Liver (tissue), 8 donors: ENCODE measurements at regions not wholly inside any gene's neighbourhood (a gene's known extent, or its start where the extent isn't known, plus 50 kb on each side); places are given as distances from the start of the nearest gene placed in this dataset.

ENCODE experiments used
- DNase-seq: peaks from one replicate; pipeline ENCODE4 v3.0.0-alpha.2; 2017; ENCODE audit warnings: low spot score
- H3K27ac ChIP-seq, 2 donors: one replicate each; pipeline ENCODE4 v1.7.0; 2013; ENCODE audit warnings: inconsistent platforms in 2 of 2, low read length in 2 of 2, control low read depth in 1 of 2, low read depth in 1 of 2, mild to moderate bottlenecking in 1 of 2
- H3K27me3 ChIP-seq, 4 donors: one replicate each; pipeline versions ENCODE4 v1.6.1 to v1.7.0; 2013; ENCODE audit warnings: low read length in 3 of 4, inconsistent platforms in 1 of 4, mild to moderate bottlenecking in 1 of 4, moderate library complexity in 1 of 4; ENCODE audit not compliant: control insufficient read depth in 4 of 4, insufficient read depth in 4 of 4
- H3K36me3 ChIP-seq, 4 donors: one replicate each; pipeline versions ENCODE4 v1.6.1 to v1.7.0; 2013; ENCODE audit warnings: low read length in 3 of 4, mild to moderate bottlenecking in 3 of 4, low read depth in 1 of 4, moderate library complexity in 1 of 4; ENCODE audit not compliant: control insufficient read depth in 4 of 4, insufficient read depth in 3 of 4
- H3K4me1 ChIP-seq, 4 donors: one replicate each; pipeline versions ENCODE4 v1.6.1 to v1.7.0; 2013; ENCODE audit warnings: low read length in 3 of 4, mild to moderate bottlenecking in 3 of 4, moderate library complexity in 1 of 4; ENCODE audit not compliant: control insufficient read depth in 4 of 4, insufficient read depth in 4 of 4
- H3K4me3 ChIP-seq, 3 donors: one replicate each; pipeline versions ENCODE4 v1.6.1 to v1.7.0; 2013; ENCODE audit warnings: low read length in 3 of 3, control low read depth in 1 of 3, low read depth in 1 of 3, mild to moderate bottlenecking in 1 of 3
- H3K9ac ChIP-seq, 2 donors: one replicate each; pipeline ENCODE4 v1.7.0; 2013; ENCODE audit warnings: low read length in 2 of 2, mild to moderate bottlenecking in 2 of 2, moderate library complexity in 2 of 2, control low read depth in 1 of 2, low read depth in 1 of 2
- H3K9me3 ChIP-seq, 4 donors: one replicate each; pipeline versions ENCODE4 v1.6.1 to v1.7.0; 2013; ENCODE audit warnings: low read length in 3 of 4; ENCODE audit not compliant: control insufficient read depth in 4 of 4
- CTCF ChIP-seq: fragments of 150-350 bp; IDR thresholded peaks from 2 replicates; pipeline ENCODE4 v1.5.1; 2017; ENCODE audit warnings: improper control_type of control experiment, low read depth, low read length; ENCODE audit not compliant: missing input control
- EGR1 ChIP-seq, 2 donors: IDR thresholded peaks; 2 replicates each; pipeline ENCODE4 v1.6.1; 2016 to 2018; ENCODE audit warnings: antibody characterized with exemption in 2 of 2, low read depth in 2 of 2
- FOXA1 ChIP-seq: IDR thresholded peaks from 2 replicates; pipeline ENCODE4 v1.6.1; 2016; ENCODE audit warnings: antibody characterized with exemption
- FOXA2 ChIP-seq: IDR thresholded peaks from 2 replicates; pipeline ENCODE4 v1.6.1; 2016; ENCODE audit warnings: antibody characterized with exemption
- GABPA ChIP-seq, 2 donors: IDR thresholded peaks in 1 of 2; conservative IDR thresholded peaks in 1 of 2; 2 replicates each; pipeline ENCODE4 v1.6.1; 2016; ENCODE audit warnings: antibody characterized with exemption in 2 of 2, mild to moderate bottlenecking in 1 of 2, moderate library complexity in 1 of 2
- HNF4G ChIP-seq: IDR thresholded peaks from 2 replicates; pipeline ENCODE4 v1.6.1; 2016; ENCODE audit warnings: antibody characterized with exemption
- JUND ChIP-seq, 2 donors: IDR thresholded peaks; 2 replicates each; pipeline ENCODE4 v1.6.1; 2016; ENCODE audit warnings: antibody characterized with exemption in 2 of 2
- MAX ChIP-seq: IDR thresholded peaks from 2 replicates; pipeline ENCODE4 v1.6.1; 2016; ENCODE audit warnings: antibody characterized with exemption
- NR2F2 ChIP-seq: IDR thresholded peaks from 2 replicates; pipeline ENCODE4 v1.6.1; 2016; ENCODE audit warnings: antibody characterized with exemption
- RAD21 ChIP-seq, 2 donors: IDR thresholded peaks; 2 replicates each; pipeline ENCODE4 v1.6.1; 2016; ENCODE audit warnings: antibody characterized with exemption in 2 of 2, mild to moderate bottlenecking in 2 of 2
- REST ChIP-seq: IDR thresholded peaks from 2 replicates; pipeline ENCODE4 v1.6.1; 2016; ENCODE audit warnings: antibody characterized with exemption, mild to moderate bottlenecking
- RXRA ChIP-seq, 2 donors: IDR thresholded peaks; 2 replicates each; pipeline ENCODE4 v1.6.1; 2017 to 2018; ENCODE audit warnings: antibody characterized with exemption in 2 of 2, mild to moderate bottlenecking in 1 of 2
- SP1 ChIP-seq: IDR thresholded peaks from 2 replicates; pipeline ENCODE4 v1.6.1; 2018; ENCODE audit warnings: antibody characterized with exemption, mild to moderate bottlenecking
- TAF1 ChIP-seq: conservative IDR thresholded peaks from 2 replicates; pipeline ENCODE4 v1.6.1; 2016; ENCODE audit warnings: antibody characterized with exemption, mild to moderate bottlenecking
- YY1 ChIP-seq: IDR thresholded peaks from 2 replicates; pipeline ENCODE4 v1.6.1; 2016; ENCODE audit warnings: antibody characterized with exemption, mild to moderate bottlenecking
- WGBS: extraction: QIAGEN DNeasy Blood & Tissue Kit; methylation state at CpG from one replicate; pipeline ENCODE4 v1.1.7; 2013; 5-methylcytosine and 5-hydroxymethylcytosine counted together
- TF ChIP-seq, protein P1 (sequence below): IDR thresholded peaks from 2 replicates; pipeline ENCODE4 v1.6.1; 2016; ENCODE audit warnings: antibody characterized with exemption
- TF ChIP-seq, protein P2 (sequence below): IDR thresholded peaks from 2 replicates; pipeline ENCODE4 v1.6.1; 2016; ENCODE audit warnings: antibody characterized with exemption
- donor health status: healthy.
- donor health status: healthy.
- donor health status: healthy.
- donor health status: healthy.
- donor health status: healthy.

DNA sequence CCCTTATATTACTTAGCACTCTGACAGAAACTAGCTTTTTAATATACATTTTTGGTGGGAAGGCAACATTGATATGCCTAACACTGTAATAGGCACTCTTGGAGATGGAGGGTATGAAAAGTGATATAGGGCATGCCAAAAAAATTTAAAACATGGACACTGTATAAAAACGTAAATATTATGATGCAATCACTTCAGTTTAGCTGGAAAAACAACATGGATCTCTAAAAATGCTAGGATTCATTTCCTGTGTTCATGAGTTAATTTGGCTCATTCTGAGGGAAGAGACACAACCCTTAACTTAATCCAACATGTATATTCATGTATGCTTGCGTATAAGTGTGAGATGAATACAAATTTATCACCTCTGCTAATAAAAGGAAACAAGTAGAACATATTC, 157.3 kb upstream of the TFAP2D start:
- H3K36me3 ChIP-seq = no peaks in the 10 kb centered on the region
- no peaks in the 10 kb centered on the region for H3K9me3 ChIP-seq
- no peak overlapping the region for H3K27ac ChIP-seq
- DNase-seq = no peak
- no peak overlapping the region for H3K9ac ChIP-seq
- no peaks in the 10 kb centered on the region for H3K4me1 ChIP-seq
- WGBS = 49% methylated on average over 2 of the region's 2 CpGs
- no peak overlapping the region for H3K4me3 ChIP-seq
- peaks cover 0 to 2% (median 0%) of the 10 kb centered on the region in 4 donors for H3K27me3 ChIP-seq
- TF ChIP-seq REST (no peak), RAD21 (IDR thresholded peaks at IDR 0.05) (no peak), EGR1 (IDR thresholded peaks at IDR 0.05; ENCODE audit: low read depth in 2 of 2) (no peak), CTCF (no peak), RXRA (IDR thresholded peaks at IDR 0.05) (no peak), YY1 (no peak), GABPA (IDR thresholded peaks at IDR 0.05 in 1 of 2, conservative IDR thresholded peaks at IDR 0.05 in 1 of 2) (no peak), TAF1 (no peak), SP1 (no peak), JUND (IDR thresholded peaks at IDR 0.05) (no peak), HNF4G (no peak), MAX (no peak), FOXA1 (no peak), FOXA2 (no peak)
- TF ChIP-seq, protein P1, sequence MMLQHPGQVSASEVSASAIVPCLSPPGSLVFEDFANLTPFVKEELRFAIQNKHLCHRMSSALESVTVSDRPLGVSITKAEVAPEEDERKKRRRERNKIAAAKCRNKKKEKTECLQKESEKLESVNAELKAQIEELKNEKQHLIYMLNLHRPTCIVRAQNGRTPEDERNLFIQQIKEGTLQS = no peak
- TF ChIP-seq, protein P2, sequence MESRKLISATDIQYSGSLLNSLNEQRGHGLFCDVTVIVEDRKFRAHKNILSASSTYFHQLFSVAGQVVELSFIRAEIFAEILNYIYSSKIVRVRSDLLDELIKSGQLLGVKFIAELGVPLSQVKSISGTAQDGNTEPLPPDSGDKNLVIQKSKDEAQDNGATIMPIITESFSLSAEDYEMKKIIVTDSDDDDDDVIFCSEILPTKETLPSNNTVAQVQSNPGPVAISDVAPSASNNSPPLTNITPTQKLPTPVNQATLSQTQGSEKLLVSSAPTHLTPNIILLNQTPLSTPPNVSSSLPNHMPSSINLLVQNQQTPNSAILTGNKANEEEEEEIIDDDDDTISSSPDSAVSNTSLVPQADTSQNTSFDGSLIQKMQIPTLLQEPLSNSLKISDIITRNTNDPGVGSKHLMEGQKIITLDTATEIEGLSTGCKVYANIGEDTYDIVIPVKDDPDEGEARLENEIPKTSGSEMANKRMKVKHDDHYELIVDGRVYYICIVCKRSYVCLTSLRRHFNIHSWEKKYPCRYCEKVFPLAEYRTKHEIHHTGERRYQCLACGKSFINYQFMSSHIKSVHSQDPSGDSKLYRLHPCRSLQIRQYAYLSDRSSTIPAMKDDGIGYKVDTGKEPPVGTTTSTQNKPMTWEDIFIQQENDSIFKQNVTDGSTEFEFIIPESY = no peak

DNA sequence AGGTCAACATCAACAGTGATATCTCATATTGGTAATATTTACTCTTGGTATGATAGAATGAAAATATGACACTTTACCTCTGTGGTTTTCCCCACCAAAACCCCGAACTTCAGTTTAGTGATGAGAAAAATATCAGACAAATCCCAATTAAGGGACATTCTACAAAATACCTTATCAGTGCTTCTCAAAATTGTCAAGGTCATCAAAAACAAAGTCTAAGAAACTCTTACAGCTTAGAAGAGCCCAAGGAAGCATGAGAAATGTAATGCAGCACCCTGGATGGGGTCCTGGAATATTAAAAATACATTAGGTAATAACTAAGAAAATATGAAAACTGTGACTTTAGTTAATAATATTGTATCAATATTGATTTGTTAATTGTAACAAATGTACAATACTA, 148.3 kb upstream of the TFAP2D start:
- Histone ChIP-seq H3K9me3 (no peaks in the 10 kb centered on the region), H3K27me3 (peaks cover 0 to under 1% (median 0%) of the 10 kb centered on the region in 4 donors), H3K4me1 (no peaks in the 10 kb centered on the region), H3K36me3 (no peaks in the 10 kb centered on the region), H3K27ac (no peak overlapping the region), H3K9ac (no peak overlapping the region), H3K4me3 (no peak overlapping the region)
- no peak for DNase-seq
- 83% methylated on average over 1 of the region's 1 CpG for WGBS
- TF ChIP-seq SP1 = no peak
- TF ChIP-seq FOXA2 = no peak
- no peak for TF ChIP-seq HNF4G
- no peak for TF ChIP-seq NR2F2
- no peak for TF ChIP-seq RAD21 (IDR thresholded peaks at IDR 0.05)
- TF ChIP-seq, protein P2 = no peak
- no peak for TF ChIP-seq REST
- TF ChIP-seq JUND (IDR thresholded peaks at IDR 0.05) = no peak
